Kidney tubule cell (primary cell): ENCODE measurements at regions not wholly inside any gene's neighbourhood (a gene's known extent, or its start where the extent isn't known, plus 50 kb on each side); places are given as distances from the start of the nearest gene placed in this dataset.
"Not testable (repeated sequence)": the region's sequence is repeated elsewhere in the genome, so short reads cannot be mapped to it uniquely, and the experiment has no call there.

ENCODE experiments used
- DNase-seq: peaks from one replicate; pipeline ENCODE4 v3.0.0-alpha.2; 2018; ENCODE audit warnings: low spot score

DNA sequence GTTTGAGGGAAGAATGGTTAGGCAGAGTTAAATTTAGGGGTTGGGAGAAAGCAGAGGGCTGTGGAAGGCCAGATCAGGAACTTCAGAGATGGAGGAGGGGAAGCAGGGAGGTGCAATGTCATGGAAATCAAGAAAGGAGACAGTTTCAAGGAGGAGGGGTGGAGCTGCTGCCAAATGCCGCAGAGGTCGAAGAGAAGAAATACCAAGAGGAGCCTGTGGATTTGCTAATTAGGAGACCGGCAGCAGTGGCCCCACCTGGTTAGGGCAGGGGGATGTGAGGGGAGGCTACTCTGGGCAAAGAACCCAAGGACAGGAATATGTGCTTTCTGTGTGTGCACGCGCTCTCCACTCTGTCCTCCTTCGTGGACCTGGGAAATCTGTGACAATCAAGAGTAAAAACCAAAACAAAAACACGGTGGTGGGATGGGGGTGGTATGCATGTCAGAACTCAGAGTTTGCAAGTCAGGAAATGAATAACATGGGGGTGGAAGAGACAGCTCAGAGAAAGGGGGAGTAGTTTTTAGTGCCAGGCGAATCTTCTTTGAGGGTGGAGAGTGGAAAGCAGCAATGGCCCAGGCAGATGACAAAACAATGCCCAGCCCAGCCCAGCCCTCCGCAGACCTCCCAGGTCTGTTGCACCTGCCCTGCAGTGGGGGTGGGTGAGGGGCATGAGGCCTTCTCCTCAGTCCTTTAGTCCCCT is 102.9 kb upstream of the PAX2 start:
- no peak for DNase-seq

DNA sequence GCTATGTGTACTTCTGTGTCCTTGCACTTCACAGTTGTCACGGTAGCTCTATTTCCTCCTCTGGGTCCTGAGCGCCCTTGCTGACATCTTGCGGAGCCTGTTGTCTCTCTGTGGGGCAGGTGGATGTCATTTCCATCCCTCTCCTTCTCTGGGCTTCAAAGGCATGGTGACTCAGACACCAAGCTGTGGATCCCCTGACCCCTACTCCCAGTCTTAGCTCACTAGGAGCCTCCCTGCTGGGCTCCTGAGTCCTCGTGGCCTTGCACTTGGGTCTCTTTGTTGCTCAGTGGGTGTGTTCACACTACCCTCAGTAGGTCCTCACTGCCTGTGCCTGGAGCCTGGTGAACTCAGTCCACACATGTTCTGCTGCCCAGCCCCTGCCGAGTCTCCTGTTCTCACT is 100.3 kb upstream of the PAX2 start:
- DNase-seq = no peak

DNA sequence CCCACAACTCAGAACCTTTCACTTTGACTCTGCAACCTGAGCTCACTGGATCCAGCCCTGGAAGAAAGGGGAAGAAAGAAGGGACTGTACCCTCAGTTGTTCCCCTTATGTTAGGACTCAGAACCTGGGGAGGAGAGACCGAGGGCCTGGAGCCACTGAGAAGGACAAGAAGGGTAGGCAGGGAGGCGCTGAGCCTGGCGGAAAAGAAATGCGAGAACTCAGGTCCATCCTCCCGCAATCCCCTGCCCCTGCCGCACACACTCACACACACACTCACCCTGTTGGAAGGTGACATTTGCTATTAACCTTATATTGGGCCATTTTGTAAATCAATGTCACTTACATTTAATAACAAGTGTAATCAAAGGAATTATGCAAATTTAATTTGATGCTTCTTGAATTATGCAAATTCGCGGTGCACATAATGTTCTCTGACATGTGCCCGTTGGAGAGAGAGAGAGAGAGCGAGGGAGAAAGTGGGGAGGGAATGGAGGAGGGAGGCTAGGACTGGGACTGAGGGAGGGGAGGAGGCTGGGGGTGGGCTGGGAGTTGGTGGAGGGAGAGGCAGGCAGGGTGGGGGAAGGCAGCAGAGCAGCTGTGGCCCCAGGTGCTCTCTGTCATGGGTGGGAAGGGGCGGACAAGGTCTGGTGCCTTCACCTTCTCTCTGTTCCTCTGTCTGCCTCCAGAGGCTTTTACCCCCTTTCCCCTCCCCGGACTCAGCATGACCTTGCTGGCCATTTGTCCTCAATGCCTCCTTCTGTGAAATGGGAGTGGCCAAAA is 99.6 kb upstream of the PAX2 start:
- no peak for DNase-seq

DNA sequence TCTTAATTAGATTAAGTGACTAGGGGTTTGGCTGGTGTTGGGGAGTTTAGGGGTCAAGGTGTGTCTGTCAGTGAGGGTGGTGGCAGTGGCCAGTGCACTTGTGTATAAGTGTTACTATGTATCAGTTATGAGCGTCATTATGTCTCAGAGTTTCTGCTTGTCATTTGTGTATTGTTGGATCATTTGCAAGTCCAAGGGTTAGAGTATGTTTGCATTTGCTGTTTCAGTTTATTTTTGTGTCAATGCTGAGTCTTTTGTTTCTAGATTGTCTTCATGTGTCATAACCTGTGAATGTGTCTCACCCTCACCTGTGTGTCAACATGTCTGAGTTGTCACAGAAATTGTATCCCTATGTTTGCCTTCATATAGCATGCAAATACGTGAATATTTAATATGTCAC is 97.5 kb upstream of the PAX2 start:
- no peak for DNase-seq

DNA sequence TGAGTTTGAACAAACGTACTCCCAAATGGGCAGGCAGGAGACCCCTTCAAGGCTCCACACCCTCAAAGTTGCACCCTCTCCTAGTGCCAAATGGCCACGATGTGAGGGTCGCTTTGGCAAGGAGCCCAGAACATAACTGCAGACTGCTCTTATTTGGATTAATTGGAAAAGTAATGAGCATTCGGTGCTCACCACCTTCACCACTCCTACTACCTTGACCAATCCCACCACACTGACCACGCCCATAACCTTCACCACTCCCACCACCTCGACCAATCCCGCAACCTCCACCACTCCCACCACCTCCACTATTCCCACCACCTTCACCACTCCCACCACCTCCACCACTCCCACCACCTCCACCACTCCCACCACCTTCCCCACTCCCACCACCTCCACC is 94.7 kb upstream of the PAX2 start:
- no peak for DNase-seq

DNA sequence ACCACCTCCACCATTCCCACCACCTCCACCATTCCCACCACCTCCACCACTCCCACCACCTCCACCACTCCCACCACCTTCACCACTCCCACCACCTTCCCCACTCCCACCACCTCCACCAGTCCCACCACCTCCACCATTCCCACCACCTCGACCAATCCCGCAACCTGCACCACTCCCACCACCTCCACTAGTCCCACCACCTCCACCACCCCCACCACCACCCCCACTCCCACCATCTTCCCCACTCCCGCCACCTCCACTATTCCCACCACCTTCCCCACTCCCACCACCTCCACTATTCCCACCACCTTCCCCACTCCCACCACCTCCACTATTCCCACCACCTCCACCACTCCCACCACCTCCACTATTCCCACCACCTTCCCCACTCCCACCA is 94.3 kb upstream of the PAX2 start:
- DNase-seq = not testable (repeated sequence)

DNA sequence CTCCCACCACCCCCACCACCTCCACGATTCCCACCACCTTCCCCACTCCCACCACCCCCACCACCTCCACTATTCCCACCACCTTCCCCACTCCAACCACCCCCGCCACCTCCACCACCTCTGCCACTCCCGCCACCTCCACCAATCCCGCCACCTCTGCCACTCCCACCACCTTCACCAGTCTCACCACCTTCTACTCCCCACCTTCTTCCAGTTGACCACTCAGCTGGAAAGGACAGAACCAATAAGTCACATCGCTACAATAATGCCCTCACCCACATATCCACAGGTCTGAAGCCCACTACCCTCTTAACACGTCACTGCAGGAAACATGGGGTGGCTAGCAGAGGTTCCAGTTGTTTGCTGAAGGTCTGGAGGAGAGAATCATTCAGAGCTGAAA is 93.5 kb upstream of the PAX2 start:
- no peak for DNase-seq

DNA sequence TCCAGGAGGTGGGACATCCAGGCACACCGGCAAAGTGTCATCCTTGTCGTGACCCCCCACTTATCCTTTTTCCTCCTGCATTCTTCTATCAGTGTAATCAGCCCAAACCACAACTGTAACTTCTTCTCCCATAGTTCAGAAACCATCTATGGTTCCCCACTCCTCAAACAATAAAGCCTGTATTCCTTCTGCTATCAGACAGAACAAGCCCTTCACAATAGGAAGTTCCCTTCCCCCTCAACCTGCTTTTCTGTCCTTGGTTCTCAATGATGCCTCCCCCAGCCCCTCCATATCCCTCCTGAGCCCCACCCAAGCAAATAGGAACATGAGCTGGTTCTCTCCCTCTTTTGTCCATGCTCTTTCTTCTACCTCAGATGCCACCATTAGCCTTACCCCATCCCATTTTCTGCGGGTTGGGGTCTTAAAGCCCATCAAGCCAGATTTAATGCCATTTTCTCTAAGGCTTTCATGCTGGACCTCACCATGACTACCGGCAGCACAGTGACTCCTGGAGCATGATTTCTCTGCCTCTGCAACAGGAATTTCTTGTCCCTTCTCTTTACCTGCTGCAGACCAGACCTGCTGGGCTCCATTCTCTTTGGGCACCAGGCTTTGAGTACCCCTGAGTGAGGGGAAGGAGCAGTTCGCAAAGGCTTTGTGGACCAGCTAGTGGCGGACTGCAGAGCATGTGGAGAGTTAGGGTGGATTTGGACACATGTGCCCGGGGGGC is 92.8 kb upstream of the PAX2 start:
- no peak for DNase-seq

DNA sequence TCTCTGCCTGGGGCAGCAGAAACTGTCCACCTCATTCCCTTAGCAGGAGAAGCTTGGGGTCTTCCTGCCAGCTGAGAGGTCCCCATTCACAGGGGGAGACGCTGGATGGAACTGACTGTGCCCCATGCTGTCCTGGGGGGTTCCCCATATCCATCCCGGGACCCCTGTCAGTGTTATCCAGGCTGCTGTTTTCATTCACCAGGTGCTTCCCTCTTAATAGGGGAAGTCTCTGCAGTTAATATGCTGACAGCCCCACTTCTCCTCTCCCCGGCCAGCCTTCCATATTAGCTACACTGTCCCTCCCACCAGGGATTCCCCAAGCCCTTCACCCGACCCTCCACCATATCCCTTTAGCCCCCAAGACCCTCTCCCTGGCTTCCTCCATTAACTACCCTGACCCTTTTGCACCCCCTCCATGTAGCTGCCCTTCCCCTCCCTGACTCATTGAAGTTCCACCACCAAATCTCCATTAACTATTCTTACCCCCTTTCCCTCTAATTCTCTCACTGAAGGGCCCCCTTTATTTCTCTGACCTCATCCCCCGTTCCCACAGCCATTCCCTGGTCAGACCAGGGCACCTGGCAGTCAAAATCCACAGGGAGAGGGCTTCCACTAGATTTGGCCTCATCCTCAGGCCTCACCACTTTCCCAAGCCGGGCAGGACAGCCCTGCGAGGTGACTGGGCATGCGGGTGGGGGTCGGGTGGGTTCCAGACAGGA is 92.0 kb upstream of the PAX2 start:
- no peak for DNase-seq

DNA sequence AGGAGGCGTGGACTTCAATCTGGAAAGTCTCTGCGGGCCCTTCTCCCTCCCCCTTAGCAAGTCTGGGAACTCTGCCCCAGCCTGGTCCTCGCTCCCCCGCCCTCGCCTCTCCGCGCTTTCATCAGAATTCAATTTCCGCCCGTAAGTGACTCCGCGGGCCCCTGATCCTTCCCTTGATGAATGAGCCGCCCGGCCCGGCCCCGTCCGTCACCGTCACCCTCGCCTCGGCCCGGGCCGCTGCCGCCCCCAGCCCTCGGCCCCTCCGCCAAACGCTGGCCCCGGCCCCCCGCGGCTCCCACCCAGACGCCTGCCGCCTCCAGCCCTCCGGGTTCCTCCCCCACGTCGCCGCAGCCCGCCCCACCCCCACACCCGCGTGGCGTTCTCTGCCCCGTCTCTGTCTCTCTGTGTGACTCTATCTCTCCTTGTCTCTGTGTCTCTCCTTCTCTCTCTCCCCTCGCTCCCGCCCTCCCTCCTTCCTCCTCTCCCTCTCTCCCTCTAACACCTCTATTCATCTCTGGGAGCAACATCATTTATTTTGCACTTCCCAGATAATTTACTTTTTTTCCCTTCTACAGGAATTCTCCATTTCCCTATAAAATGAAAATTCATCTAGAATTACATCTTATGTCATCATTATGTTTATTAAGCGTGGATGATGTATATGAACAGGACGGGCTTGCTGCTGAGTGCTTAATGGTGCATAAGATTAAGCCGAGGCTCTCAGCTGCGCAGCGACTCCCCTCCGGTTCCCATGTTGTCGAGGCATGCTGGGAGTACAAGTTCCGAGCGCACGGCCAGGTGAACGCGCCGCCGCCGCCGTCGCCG is 91.2 kb upstream of the PAX2 start:
- DNase-seq = no peak

DNA sequence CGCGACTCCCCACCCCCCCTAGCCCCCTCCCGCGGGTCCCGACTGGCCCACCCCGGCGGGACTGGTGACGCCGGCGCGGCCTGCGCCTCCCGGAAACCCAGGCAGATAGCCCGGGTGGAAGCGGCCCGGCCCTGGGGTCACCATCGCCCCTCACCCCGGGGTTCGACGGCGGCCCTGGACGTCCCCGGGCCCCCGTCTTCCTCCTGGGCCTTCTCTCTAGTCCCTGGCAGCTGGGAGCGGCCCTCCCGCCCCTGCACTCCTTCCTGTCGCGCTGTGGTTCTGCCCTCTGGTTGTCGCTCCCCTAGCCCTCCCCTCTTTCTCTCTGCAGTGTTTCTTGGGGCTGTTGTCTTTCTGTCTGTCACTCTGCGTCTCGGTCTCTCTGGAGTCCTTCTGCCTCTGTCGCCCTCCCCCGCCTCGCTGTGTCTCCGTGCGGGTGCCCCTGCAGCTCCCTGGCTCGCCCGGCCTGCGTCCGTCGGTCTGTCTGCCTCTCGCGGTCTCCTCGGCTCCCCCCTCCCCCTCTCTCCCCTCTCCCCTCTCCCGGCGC is 90.5 kb upstream of the PAX2 start:
- no peak for DNase-seq

DNA sequence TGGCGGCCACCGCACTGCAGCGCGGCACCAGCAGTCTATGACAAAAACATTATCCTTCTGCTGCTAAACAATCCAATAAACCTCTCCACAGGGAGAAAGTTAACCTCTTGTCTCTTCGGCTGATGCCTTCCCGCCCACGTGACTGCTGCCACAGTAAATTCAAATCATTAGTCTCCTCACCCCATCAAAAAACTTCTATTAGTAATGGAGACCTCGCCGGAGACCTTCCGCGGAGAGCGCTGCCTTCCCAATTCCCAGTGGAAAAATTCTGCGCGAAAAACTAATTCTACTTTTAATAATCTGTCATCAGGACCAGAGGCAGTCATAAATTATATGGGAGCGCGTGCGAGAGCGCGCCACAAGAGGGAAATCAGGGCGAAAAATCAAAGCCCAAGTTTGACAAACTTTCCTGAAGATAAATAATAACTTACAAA is 90.0 kb upstream of the PAX2 start:
- DNase-seq = no peak

DNA sequence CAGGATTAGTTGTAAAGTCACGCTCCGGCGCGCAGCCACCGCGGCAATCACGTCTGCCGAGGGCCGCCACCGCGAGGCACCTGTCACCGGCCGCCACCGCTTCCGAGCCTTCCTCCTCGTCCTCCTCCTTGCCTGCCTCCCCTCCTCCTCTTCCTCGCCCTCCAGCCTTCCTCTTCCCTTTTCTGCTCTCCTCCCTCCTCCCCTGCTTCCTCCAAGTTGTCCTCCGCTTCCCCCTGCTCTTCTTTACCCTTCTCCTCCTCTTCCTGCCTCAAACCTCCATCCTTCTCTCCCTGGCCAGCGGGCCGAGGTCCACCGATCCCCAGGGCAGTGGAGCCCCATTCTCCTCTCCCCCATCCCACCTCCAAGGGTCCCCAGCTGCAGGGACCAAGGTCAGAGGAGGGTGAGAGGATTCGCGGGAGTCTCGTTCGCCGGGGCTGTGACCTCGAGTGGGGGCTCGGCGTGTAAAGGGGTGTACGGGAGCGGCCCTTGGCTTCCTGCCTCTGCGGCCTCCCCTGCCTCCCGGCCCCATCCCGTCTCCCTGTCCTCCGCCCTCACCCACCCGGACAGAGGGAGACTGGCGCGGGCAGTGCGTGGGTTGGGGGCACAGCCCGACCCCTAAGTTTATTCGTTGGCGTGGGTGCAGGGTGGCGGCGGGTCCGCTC is 89.5 kb upstream of the PAX2 start:
- no peak for DNase-seq

DNA sequence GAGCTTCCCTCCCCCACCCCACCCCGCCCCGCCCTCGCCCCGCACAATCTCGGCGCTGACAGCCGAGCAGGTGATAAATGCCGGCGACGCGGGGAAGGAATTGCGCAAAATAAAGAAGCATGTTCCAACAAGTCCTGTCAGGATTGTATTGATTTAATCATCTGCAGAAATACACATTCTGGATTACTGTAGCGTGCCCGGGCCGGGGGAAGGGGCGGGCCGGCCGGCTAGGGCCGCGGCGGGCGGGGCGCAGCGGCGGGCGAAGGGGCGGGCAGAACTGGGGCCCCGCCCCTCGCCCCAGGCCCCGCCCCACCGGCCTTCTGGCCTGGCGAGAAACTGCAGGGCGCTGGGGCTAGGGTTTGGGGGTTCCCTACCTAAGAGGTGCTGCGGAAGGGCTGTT is 88.9 kb upstream of the PAX2 start:
- peak; percentile 43 for DNase-seq

DNA sequence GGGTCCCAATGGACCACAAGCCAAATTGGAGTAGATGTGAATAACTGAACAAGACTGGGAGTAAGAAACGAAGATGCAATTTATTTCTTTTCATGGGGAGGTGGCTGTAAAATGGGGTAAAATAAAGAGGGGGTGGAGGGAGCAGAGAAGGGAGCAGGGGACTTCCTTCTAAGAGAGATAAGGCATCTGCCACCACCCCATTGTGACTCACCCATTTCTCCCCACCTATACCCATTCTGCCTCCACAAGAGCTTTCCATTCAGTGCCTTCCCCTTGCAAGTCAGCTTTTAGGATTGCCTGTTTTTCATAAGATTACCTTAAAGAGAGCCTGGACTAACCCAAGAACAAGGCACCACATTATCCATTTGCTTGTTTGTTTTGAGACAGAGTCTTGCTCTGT is 87.1 kb upstream of the PAX2 start:
- no peak for DNase-seq

DNA sequence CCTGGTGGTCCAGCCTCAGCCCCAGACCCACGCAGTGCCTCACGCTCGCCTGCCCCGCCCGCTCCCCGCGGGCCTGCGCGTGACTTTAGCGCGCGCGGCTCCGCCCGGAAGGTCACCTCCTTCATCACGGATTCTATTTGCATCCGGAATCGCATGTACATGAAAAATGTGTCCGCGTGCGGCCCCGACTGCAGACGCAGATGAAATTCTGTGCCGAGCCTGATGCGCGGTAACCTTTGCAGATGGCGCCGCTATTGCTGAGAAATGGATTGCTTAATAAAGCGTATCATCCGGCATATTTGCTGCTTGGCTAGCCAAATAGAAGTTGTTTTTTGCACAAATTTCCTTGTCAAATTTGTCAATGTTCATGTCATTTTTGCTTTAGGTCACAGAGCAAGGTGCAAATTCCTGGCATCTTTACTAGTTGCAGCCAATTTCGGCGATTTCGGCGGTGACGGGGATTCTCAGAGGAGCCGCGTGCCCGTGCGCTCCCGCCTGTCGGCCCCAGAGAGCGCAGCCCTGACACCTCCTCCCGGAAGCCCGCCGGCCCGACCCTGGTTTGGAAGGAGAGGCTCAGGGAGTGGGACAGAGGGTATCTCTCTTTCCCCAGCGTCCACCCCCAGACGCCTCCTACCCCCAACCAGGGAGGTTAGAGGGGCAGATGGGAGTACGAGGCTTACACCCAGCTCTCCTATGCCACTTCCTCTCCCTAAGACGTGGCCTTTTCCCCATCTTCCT is 85.9 kb upstream of the PAX2 start:
- no peak for DNase-seq

DNA sequence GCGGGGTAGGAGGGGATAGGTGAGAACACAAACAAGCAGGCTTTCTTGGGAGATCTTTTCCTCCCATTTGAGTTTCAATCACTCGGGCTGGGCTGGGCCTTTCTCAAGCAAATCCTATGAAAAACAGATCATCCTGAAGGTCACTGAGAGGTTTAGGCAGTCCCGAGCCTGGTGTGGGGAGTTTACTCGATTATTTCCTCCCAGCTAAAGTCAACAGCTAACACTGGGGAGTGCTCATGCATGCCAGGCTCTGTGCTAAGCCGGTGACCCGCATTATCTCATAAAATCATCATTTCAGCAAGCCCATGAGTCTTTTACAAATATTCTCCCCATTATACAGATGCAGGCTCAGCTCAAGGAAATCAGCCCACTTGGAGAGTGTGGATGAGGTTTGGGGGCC is 85.0 kb upstream of the PAX2 start:
- no peak for DNase-seq

DNA sequence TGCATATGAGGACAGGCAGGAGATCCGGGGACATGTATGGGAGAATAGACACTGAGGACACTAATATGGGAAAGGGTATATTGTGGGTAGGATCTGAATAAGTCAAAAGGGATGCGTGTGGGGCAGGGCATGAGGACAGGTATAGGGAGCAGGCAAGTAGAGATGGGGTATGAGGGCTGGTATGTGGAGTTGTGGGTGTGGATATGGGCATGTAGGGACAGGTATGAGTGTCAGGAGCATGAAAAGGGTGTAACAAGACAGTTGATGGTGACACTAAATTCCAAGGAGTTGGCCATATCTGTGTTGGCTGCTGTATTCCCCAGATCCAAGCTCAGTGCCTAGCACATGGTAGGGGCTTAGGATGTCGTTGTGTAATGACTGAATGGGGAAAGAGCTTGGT is 84.4 kb upstream of the PAX2 start:
- DNase-seq = no peak

DNA sequence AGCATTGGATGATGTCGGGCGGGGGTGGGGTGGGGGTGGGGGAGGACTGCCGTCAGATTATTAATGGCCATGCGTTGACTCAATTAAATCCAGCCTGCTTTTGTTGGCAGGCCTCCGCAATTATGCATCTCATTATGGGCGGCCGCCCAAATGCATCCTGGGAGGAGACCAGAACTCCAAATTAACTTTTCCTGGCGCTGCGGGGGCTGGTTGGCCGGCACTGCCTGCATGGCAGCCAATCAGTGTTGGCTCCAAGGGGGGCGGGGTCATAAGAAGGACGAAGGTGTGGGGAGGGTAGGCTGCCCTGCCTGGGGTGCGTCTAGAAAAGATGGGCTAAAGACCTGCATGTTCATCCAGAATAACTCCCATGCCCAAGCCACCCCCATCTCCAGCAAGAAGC is 83.9 kb upstream of the PAX2 start:
- no peak for DNase-seq

DNA sequence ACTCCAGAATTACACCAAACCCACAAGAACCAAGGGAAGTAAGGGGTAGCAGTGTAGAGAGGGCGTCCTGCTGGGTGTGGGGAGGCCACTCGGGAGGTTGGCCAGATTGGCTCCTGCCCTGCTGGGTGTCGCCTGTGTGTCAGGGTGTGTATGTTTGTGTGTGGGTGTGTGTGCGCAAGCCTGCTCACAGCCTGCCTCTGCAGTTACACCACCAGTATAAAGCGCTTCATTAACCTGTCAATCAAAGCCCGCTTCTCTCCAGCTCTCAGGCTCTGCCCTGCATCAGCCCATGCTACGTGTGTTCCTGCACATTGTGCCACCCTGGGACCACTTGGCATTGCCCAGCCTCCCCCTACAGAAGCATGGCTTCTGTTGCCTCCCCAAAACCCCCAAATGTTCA is 83.3 kb upstream of the PAX2 start:
- no peak for DNase-seq
